ENCODE measurements at regions not wholly inside any gene's neighbourhood (a gene's known extent, or its start where the extent isn't known, plus 50 kb on each side); places are given as distances from the start of the nearest gene placed in this dataset.

- Mint-ChIP-seq H3K27ac (no peak overlapping the region), H3K4me3 (ENCODE audit: low read depth) (no peak overlapping the region), H3K4me1 (ENCODE audit: low read depth) (peaks cover 2% of the 10 kb centered on the region), H3K9me3 (ENCODE audit: low read depth) (no peaks in the 10 kb centered on the region), H3K27me3 (peaks cover 33% of the 10 kb centered on the region), H3K36me3 (ENCODE audit: insufficient read depth) (no peaks in the 10 kb centered on the region)
- no peak for DNase-seq (ENCODE audit: low spot score, unreplicated experiment)
- TF ChIP-seq CTCF (IDR thresholded peaks at IDR 0.05; ENCODE audit: unreplicated experiment): no peak
Measured at GRCh38 chr9:89817151-89817950, 212.5 kb downstream of the GADD45G start.

GRCh38 chr9:89820337-89820736 lies 215.5 kb downstream of the GADD45G start:
- H3K9me3 Mint-ChIP-seq (ENCODE audit: low read depth): no peaks in the 10 kb centered on the region
- H3K4me3 Mint-ChIP-seq (ENCODE audit: low read depth): no peak overlapping the region
- H3K4me1 Mint-ChIP-seq (ENCODE audit: low read depth): peaks cover 2% of the 10 kb centered on the region
- DNase-seq (ENCODE audit: low spot score, unreplicated experiment): no peak
- no peaks in the 10 kb centered on the region for H3K36me3 Mint-ChIP-seq (ENCODE audit: insufficient read depth)
- H3K27me3 Mint-ChIP-seq: peaks cover 23% of the 10 kb centered on the region
- no peak overlapping the region for H3K27ac Mint-ChIP-seq
- TF ChIP-seq CTCF (IDR thresholded peaks at IDR 0.05; ENCODE audit: unreplicated experiment): no peak

- Mint-ChIP-seq H3K9me3 (ENCODE audit: low read depth) (no peaks in the 10 kb centered on the region), H3K36me3 (ENCODE audit: insufficient read depth) (no peaks in the 10 kb centered on the region), H3K27me3 (peaks cover 21% of the 10 kb centered on the region), H3K27ac (no peak overlapping the region), H3K4me3 (ENCODE audit: low read depth) (no peak overlapping the region), H3K4me1 (ENCODE audit: low read depth) (peaks cover 2% of the 10 kb centered on the region)
- no peak for TF ChIP-seq CTCF (IDR thresholded peaks at IDR 0.05; ENCODE audit: unreplicated experiment)
- no peak for DNase-seq (ENCODE audit: low spot score, unreplicated experiment)
Measured at GRCh38 chr9:89821081-89821480, 216.3 kb downstream of the GADD45G start.

- no peak for DNase-seq (ENCODE audit: low spot score, unreplicated experiment)
- Mint-ChIP-seq H3K36me3 (ENCODE audit: insufficient read depth) (no peaks in the 10 kb centered on the region), H3K4me3 (ENCODE audit: low read depth) (no peak overlapping the region), H3K27ac (no peak overlapping the region), H3K4me1 (ENCODE audit: low read depth) (peaks cover 2% of the 10 kb centered on the region), H3K9me3 (ENCODE audit: low read depth) (no peaks in the 10 kb centered on the region), H3K27me3 (peaks cover 24% of the 10 kb centered on the region)
- TF ChIP-seq CTCF (IDR thresholded peaks at IDR 0.05; ENCODE audit: unreplicated experiment): no peak
Measured at GRCh38 chr9:89822996-89823395, 218.2 kb downstream of the GADD45G start.

GRCh38 chr9:89825669-89826068 lies 220.9 kb downstream of the GADD45G start:
- no peak for TF ChIP-seq CTCF (IDR thresholded peaks at IDR 0.05; ENCODE audit: unreplicated experiment)
- Mint-ChIP-seq H3K27ac (no peak overlapping the region), H3K4me1 (ENCODE audit: low read depth) (peaks cover 2% of the 10 kb centered on the region), H3K9me3 (ENCODE audit: low read depth) (peaks cover 6% of the 10 kb centered on the region), H3K4me3 (ENCODE audit: low read depth) (no peak overlapping the region), H3K27me3 (peaks cover 14% of the 10 kb centered on the region), H3K36me3 (ENCODE audit: insufficient read depth) (no peaks in the 10 kb centered on the region)
- no peak for DNase-seq (ENCODE audit: low spot score, unreplicated experiment)
